CD8-positive, alpha-beta memory T cell (primary cell): ENCODE measurements at regions not wholly inside any gene's neighbourhood (a gene's known extent, or its start where the extent isn't known, plus 50 kb on each side); places are given as distances from the start of the nearest gene placed in this dataset.
A peak's percentile ranks its signal among the peaks of the same experiment; 100 is the strongest.

ENCODE experiments used
- CTCF ChIA-PET: fragments of 350-600 bp; sonication (Branson Sonifier 250); formaldehyde crosslinking; loops from one replicate; lab custom pipeline; 2021; ENCODE audit warnings: antibody characterized with exemption; lab: Charles Lee
- POLR2A ChIA-PET: fragments of 350-600 bp; sonication (Branson Sonifier 250); formaldehyde crosslinking; loops from one replicate; lab custom pipeline; 2021; ENCODE audit warnings: antibody characterized with exemption; lab: Charles Lee
- DNase-seq, 5 donors: peaks; one replicate each; pipeline versions ENCODE4 v3.0.0 to v3.0.0-alpha.2; 2020 to 2022; ENCODE audit warnings: mixed read lengths in 1 of 5
- H3K27ac ChIP-seq: one replicate; pipeline ENCODE4 v1.7.0; 2013; ENCODE audit warnings: low read depth, mild to moderate bottlenecking, low read length, moderate library complexity
- H3K27me3 ChIP-seq: 2 replicates; pipeline ENCODE4 v1.7.0; 2013; ENCODE audit warnings: low read length, mild to moderate bottlenecking; ENCODE audit not compliant: insufficient read depth, poor library complexity, severe bottlenecking
- H3K36me3 ChIP-seq: 2 replicates; pipeline ENCODE4 v1.7.0; 2013; ENCODE audit warnings: mild to moderate bottlenecking, low read length, moderate library complexity; ENCODE audit not compliant: insufficient read depth
- H3K4me1 ChIP-seq: 2 replicates; pipeline ENCODE4 v1.7.0; 2013; ENCODE audit warnings: mild to moderate bottlenecking, low read length, moderate library complexity; ENCODE audit not compliant: insufficient read depth
- H3K4me3 ChIP-seq: 2 replicates; pipeline ENCODE4 v1.7.0; 2013; ENCODE audit warnings: mild to moderate bottlenecking, low read length
- H3K9me3 ChIP-seq: 2 replicates; pipeline ENCODE4 v1.7.0; 2013; ENCODE audit warnings: mild to moderate bottlenecking, low read length
- H3K27ac Mint-ChIP-seq, 8 donors: one replicate each; pipeline ENCODE4 v1.8.0; 2020 to 2021; ENCODE audit warnings: mixed read lengths in 8 of 8, mild to moderate bottlenecking in 6 of 8, inconsistent platforms in 3 of 8, moderate library complexity in 3 of 8
- H3K27me3 Mint-ChIP-seq, 2 donors: one replicate each; pipeline ENCODE4 v1.8.0; 2020 to 2021; ENCODE audit warnings: mixed read lengths in 2 of 2, mild to moderate bottlenecking in 1 of 2, moderate library complexity in 1 of 2
- H3K36me3 Mint-ChIP-seq, 3 donors: one replicate each; pipeline ENCODE4 v1.8.0; 2020 to 2021; ENCODE audit warnings: mixed read lengths in 3 of 3, inconsistent platforms in 1 of 3, mild to moderate bottlenecking in 1 of 3
- H3K4me1 Mint-ChIP-seq, 3 donors: one replicate each; pipeline ENCODE4 v1.8.0; 2020 to 2021; ENCODE audit warnings: mixed read lengths in 3 of 3, inconsistent platforms in 1 of 3, mild to moderate bottlenecking in 1 of 3
- H3K4me3 Mint-ChIP-seq, 7 donors: one replicate each; pipeline ENCODE4 v1.8.0; 2020 to 2021; ENCODE audit warnings: mixed read lengths in 7 of 7, mild to moderate bottlenecking in 6 of 7, moderate library complexity in 4 of 7, inconsistent platforms in 2 of 7
- H3K9me3 Mint-ChIP-seq, 5 donors: one replicate each; pipeline ENCODE4 v1.8.0; 2020 to 2022; ENCODE audit warnings: mixed read lengths in 5 of 5, mild to moderate bottlenecking in 3 of 5, moderate library complexity in 2 of 5, inconsistent platforms in 1 of 5

GRCh38 chr6:88494401-88495140, 328.4 kb upstream of the CNR1 start:
- Histone ChIP-seq H3K27ac (no peak overlapping the region), H3K4me3 (no peak overlapping the region), H3K9me3 (no peaks in the 10 kb centered on the region), H3K27me3 (no peaks in the 10 kb centered on the region), H3K36me3 (no peaks in the 10 kb centered on the region), H3K4me1 (no peaks in the 10 kb centered on the region)
- Mint-ChIP-seq H3K27me3 (peaks cover 8 to 18% of the 10 kb centered on the region in 2 donors), H3K9me3 (peaks cover 0 to 2% (median 0%) of the 10 kb centered on the region in 5 donors), H3K4me1 (no peaks in the 10 kb centered on the region), H3K27ac (no peak overlapping the region), H3K36me3 (no peaks in the 10 kb centered on the region), H3K4me3 (no peak overlapping the region)
- ChIA-PET POLR2A (no interaction called here), CTCF (no interaction called here)
- no peak for DNase-seq

DNA sequence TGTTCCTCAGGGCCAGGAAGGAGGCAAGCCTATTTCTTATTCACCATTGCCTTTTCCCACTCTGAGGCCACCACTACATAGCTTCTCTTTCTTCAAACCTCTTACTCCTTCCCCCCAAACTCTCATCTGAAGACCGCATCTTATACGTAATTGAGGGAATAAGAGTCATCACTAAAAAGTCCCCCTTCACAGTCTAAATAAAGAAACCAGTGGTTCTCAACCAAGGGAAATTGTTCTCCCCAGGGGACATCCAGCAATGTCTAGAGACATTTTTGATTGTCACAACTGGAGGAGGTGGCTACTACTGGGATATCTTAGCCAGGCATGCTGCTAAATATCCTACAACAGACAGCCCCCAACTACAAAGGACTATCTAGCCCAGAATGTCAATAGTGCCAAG, 327.6 kb upstream of the CNR1 start:
- CTCF ChIA-PET, result no interaction called here
- Mint-ChIP-seq H3K4me1 (no peaks in the 10 kb centered on the region), H3K36me3 (no peaks in the 10 kb centered on the region), H3K27ac (no peak overlapping the region), H3K27me3 (peaks cover 6 to 15% of the 10 kb centered on the region in 2 donors), H3K4me3 (no peak overlapping the region), H3K9me3 (peaks cover 0 to 2% (median 0%) of the 10 kb centered on the region in 5 donors)
- Histone ChIP-seq H3K4me3 (no peak overlapping the region), H3K27me3 (no peaks in the 10 kb centered on the region), H3K9me3 (no peaks in the 10 kb centered on the region), H3K36me3 (no peaks in the 10 kb centered on the region), H3K27ac (no peak overlapping the region), H3K4me1 (no peaks in the 10 kb centered on the region)
- no peak for DNase-seq
- POLR2A ChIA-PET, result no interaction called here

DNA sequence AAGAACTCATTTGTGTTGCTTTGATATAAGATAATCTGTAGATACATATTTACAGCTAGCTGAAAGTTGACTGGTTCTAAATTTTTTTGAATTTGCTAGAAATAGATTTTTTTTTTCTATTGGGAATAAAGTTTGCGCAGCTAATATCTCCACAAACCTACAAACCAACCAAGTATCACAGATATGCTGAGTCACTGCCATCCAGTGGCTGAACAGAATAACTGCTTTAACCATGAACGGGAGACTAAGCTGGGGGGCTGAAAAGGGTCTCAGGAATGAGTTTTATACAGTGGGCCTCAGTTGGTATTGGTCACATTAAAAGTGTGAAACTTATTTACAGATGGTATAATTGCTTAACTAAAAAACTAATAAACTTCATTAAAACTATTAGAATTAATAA, 326.7 kb upstream of the CNR1 start:
- no peaks in the 10 kb centered on the region for H3K36me3 ChIP-seq
- Mint-ChIP-seq H3K36me3 (no peaks in the 10 kb centered on the region), H3K4me3 (no peak overlapping the region), H3K9me3 (peaks cover 0 to under 1% (median 0%) of the 10 kb centered on the region in 5 donors), H3K27me3 (peaks cover 6 to 14% of the 10 kb centered on the region in 2 donors), H3K27ac (no peak overlapping the region), H3K4me1 (no peaks in the 10 kb centered on the region)
- H3K4me3 ChIP-seq, result no peak overlapping the region
- CTCF ChIA-PET, result no interaction called here
- H3K27ac ChIP-seq, result no peak overlapping the region
- H3K27me3 ChIP-seq, result no peaks in the 10 kb centered on the region
- no peaks in the 10 kb centered on the region for H3K4me1 ChIP-seq
- POLR2A ChIA-PET, result no interaction called here
- DNase-seq, result no peak
- no peaks in the 10 kb centered on the region for H3K9me3 ChIP-seq

DNA sequence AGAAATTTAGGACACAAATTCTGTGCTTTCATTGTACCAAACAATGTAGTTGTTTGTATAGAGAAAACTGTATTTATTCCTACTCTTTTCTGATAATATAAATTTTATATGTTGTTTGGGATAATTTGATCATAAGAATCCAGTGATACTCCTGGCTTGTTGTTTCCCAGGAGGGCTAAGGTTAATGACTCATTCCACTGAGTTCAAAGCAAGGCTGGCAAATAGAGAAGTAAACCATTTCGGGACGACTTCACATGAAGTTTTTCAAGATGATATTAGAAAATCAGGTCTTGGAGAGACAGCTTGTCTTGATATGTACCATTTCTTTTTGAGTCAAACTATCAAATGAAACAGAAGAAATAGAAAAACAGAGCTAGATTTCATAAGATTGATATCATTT, 326.1 kb upstream of the CNR1 start:
- no peaks in the 10 kb centered on the region for H3K9me3 Mint-ChIP-seq
- H3K4me3 ChIP-seq, result no peak overlapping the region
- POLR2A ChIA-PET, result no interaction called here
- H3K36me3 Mint-ChIP-seq, result no peaks in the 10 kb centered on the region
- no peaks in the 10 kb centered on the region for H3K36me3 ChIP-seq
- no peak overlapping the region for H3K27ac Mint-ChIP-seq
- H3K9me3 ChIP-seq, result no peaks in the 10 kb centered on the region
- peaks cover 6 to 14% of the 10 kb centered on the region in 2 donors for H3K27me3 Mint-ChIP-seq
- H3K27ac ChIP-seq, result no peak overlapping the region
- no peaks in the 10 kb centered on the region for H3K4me1 ChIP-seq
- no peak overlapping the region for H3K4me3 Mint-ChIP-seq
- DNase-seq, result no peak
- CTCF ChIA-PET, result no interaction called here
- no peaks in the 10 kb centered on the region for H3K27me3 ChIP-seq
- H3K4me1 Mint-ChIP-seq, result no peaks in the 10 kb centered on the region

- H3K27ac ChIP-seq, result no peak overlapping the region
- Mint-ChIP-seq H3K36me3 (no peaks in the 10 kb centered on the region), H3K27ac (no peak overlapping the region), H3K4me3 (no peak overlapping the region), H3K27me3 (peaks cover 5 to 14% of the 10 kb centered on the region in 2 donors), H3K4me1 (no peaks in the 10 kb centered on the region), H3K9me3 (no peaks in the 10 kb centered on the region)
- no peaks in the 10 kb centered on the region for H3K4me1 ChIP-seq
- no peaks in the 10 kb centered on the region for H3K9me3 ChIP-seq
- no peak overlapping the region for H3K4me3 ChIP-seq
- no peaks in the 10 kb centered on the region for H3K27me3 ChIP-seq
- CTCF ChIA-PET, result no interaction called here
- H3K36me3 ChIP-seq, result no peaks in the 10 kb centered on the region
- POLR2A ChIA-PET, result no interaction called here
- no peak for DNase-seq
Observed at GRCh38 chr6:88491266-88491880, 325.2 kb upstream of the CNR1 start.

DNA sequence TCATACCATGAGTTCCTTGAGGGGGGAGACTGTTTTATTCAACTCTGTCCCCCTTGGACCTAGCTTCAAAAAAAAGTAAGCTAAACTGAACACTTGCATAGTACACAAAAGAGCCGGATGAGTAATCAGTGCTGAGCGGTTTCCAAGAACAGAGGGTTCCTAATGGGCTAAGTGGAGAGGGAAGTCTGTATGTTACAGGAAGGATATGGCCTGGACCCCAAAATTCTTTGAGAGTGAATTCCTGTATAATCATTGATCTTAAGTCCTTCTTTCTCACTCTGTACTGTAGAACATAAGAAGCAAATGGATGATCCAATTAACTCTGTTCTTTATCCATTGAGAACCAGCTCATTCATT, 324.7 kb upstream of the CNR1 start:
- no peaks in the 10 kb centered on the region for H3K9me3 Mint-ChIP-seq
- H3K9me3 ChIP-seq, result no peaks in the 10 kb centered on the region
- H3K4me1 ChIP-seq, result no peaks in the 10 kb centered on the region
- H3K36me3 ChIP-seq, result no peaks in the 10 kb centered on the region
- peak overlapping the region in 1 of 8 donors; percentile 65 for H3K27ac Mint-ChIP-seq
- CTCF ChIA-PET, result no interaction called here
- no peaks in the 10 kb centered on the region for H3K27me3 ChIP-seq
- POLR2A ChIA-PET, result no interaction called here
- no peak overlapping the region for H3K4me3 ChIP-seq
- no peaks in the 10 kb centered on the region for H3K36me3 Mint-ChIP-seq
- H3K4me1 Mint-ChIP-seq, result no peaks in the 10 kb centered on the region
- DNase-seq, result no peak
- H3K27ac ChIP-seq, result no peak overlapping the region
- peaks cover 4 to 14% of the 10 kb centered on the region in 2 donors for H3K27me3 Mint-ChIP-seq
- H3K4me3 Mint-ChIP-seq, result no peak overlapping the region

GRCh38 chr6:88490195-88490907, 324.2 kb upstream of the CNR1 start:
- Histone ChIP-seq H3K36me3 (no peaks in the 10 kb centered on the region), H3K27me3 (no peaks in the 10 kb centered on the region), H3K4me1 (no peaks in the 10 kb centered on the region), H3K27ac (no peak overlapping the region), H3K4me3 (no peak overlapping the region), H3K9me3 (no peaks in the 10 kb centered on the region)
- DNase-seq, result no peak
- Mint-ChIP-seq H3K27ac (no peak overlapping the region), H3K27me3 (peaks cover 4 to 14% of the 10 kb centered on the region in 2 donors), H3K36me3 (no peaks in the 10 kb centered on the region), H3K4me3 (no peak overlapping the region), H3K9me3 (no peaks in the 10 kb centered on the region), H3K4me1 (no peaks in the 10 kb centered on the region)
- CTCF ChIA-PET, result no interaction called here
- POLR2A ChIA-PET, result no interaction called here

- CTCF ChIA-PET, result no interaction called here
- H3K9me3 Mint-ChIP-seq, result peaks cover 0 to 4% (median 0%) of the 10 kb centered on the region in 5 donors
- no peak overlapping the region for H3K4me3 Mint-ChIP-seq
- peaks cover 2 to 11% of the 10 kb centered on the region in 2 donors for H3K27me3 Mint-ChIP-seq
- Histone ChIP-seq H3K27me3 (no peaks in the 10 kb centered on the region), H3K27ac (no peak overlapping the region), H3K9me3 (no peaks in the 10 kb centered on the region), H3K4me3 (no peak overlapping the region), H3K36me3 (no peaks in the 10 kb centered on the region), H3K4me1 (no peaks in the 10 kb centered on the region)
- no peak for DNase-seq
- no peak overlapping the region for H3K27ac Mint-ChIP-seq
- POLR2A ChIA-PET, result no interaction called here
- H3K4me1 Mint-ChIP-seq, result no peaks in the 10 kb centered on the region
- H3K36me3 Mint-ChIP-seq, result no peaks in the 10 kb centered on the region
Observed at GRCh38 chr6:88483424-88483823, 317.3 kb upstream of the CNR1 start.
